ENCODE measurements at regions not wholly inside any gene's neighbourhood (a gene's known extent, or its start where the extent isn't known, plus 50 kb on each side); places are given as distances from the start of the nearest gene placed in this dataset.

- H3K9me3 ChIP-seq (ENCODE audit: insufficient read depth, low read depth) = no peaks in the 10 kb centered on the region
- POLR2A ChIA-PET (ENCODE audit: unreplicated experiment) = no interaction called here
- intact Hi-C loops (cut with micrococcal nuclease; ENCODE audit: unreplicated experiment) = no loop called here
These were observed 269.7 kb upstream of the ZNF521 start for GRCh38 chr18:25621682-25622081.

GRCh38 chr18:25621144-25621543, 269.2 kb upstream of the ZNF521 start:
- no peaks in the 10 kb centered on the region for H3K79me2 ChIP-seq (ENCODE audit: low read depth)
- BruUV-seq (replicated peaks) = no TSS peak
- DNase-seq = no peak
- ChIA-PET POLR2A (ENCODE audit: unreplicated experiment) (no interaction called here), CTCF (no interaction called here)
- H3K4me3 ChIP-seq = no peak overlapping the region
- H3K36me3 ChIP-seq (ENCODE audit: low read depth) = no peaks in the 10 kb centered on the region
- H2AFZ ChIP-seq = no peak overlapping the region
- no peaks in the 10 kb centered on the region for H3K4me1 ChIP-seq (replicated peaks; ENCODE audit: insufficient read depth)
- intact Hi-C loops (cut with micrococcal nuclease; ENCODE audit: unreplicated experiment) = no loop called here
- no peaks in the 10 kb centered on the region for H3K9me2 ChIP-seq (ENCODE audit: insufficient read depth)
- TF ChIP-seq CTCF (conservative IDR thresholded peaks at IDR 0.05) (no peak), EZH2 (IDR thresholded peaks at IDR 0.05; ENCODE audit: low read depth) (no peak)
- no peaks in the 10 kb centered on the region for H3F3A ChIP-seq (ENCODE audit: insufficient read depth, low read depth)
- no peaks in the 10 kb centered on the region for H3K27me3 ChIP-seq (ENCODE audit: insufficient read depth, low read depth)
- no peaks in the 10 kb centered on the region for H4K20me1 ChIP-seq (ENCODE audit: insufficient read depth)
- no peak overlapping the region for H3K4me2 ChIP-seq
- no peak overlapping the region for H3K27ac ChIP-seq
- no peaks in the 10 kb centered on the region for H3K9me3 ChIP-seq (ENCODE audit: insufficient read depth, low read depth)

More at GRCh38 chr18:25621682-25622081, 269.7 kb upstream of the ZNF521 start:
- CTCF ChIA-PET = no interaction called here
- no peaks in the 10 kb centered on the region for H3K79me2 ChIP-seq (ENCODE audit: low read depth)
- no peaks in the 10 kb centered on the region for H3K36me3 ChIP-seq (ENCODE audit: low read depth)
- no peak for DNase-seq
- H3K27ac ChIP-seq = no peak overlapping the region
- no peaks in the 10 kb centered on the region for H3K4me1 ChIP-seq (replicated peaks; ENCODE audit: insufficient read depth)
- no peaks in the 10 kb centered on the region for H3K27me3 ChIP-seq (ENCODE audit: insufficient read depth, low read depth)
- H4K20me1 ChIP-seq (ENCODE audit: insufficient read depth) = no peaks in the 10 kb centered on the region
- no peak for TF ChIP-seq EZH2 (IDR thresholded peaks at IDR 0.05; ENCODE audit: low read depth)
- TF ChIP-seq CTCF (conservative IDR thresholded peaks at IDR 0.05) = no peak
- H3F3A ChIP-seq (ENCODE audit: insufficient read depth, low read depth) = no peaks in the 10 kb centered on the region
- H3K9me2 ChIP-seq (ENCODE audit: insufficient read depth) = no peaks in the 10 kb centered on the region
- H3K4me2 ChIP-seq = no peak overlapping the region
- no peak overlapping the region for H2AFZ ChIP-seq
- BruUV-seq (replicated peaks) = no TSS peak
- no peak overlapping the region for H3K4me3 ChIP-seq

- CTCF ChIA-PET = no interaction called here
- H3K4me3 ChIP-seq = no peak overlapping the region
- no peaks in the 10 kb centered on the region for H3F3A ChIP-seq (ENCODE audit: insufficient read depth, low read depth)
- H3K36me3 ChIP-seq (ENCODE audit: low read depth) = no peaks in the 10 kb centered on the region
- no peak overlapping the region for H3K4me2 ChIP-seq
- H2AFZ ChIP-seq = no peak overlapping the region
- H3K9me3 ChIP-seq (ENCODE audit: insufficient read depth, low read depth) = no peaks in the 10 kb centered on the region
- POLR2A ChIA-PET (ENCODE audit: unreplicated experiment) = no interaction called here
- no TSS peak for BruUV-seq (replicated peaks)
- H3K27ac ChIP-seq = no peak overlapping the region
- no peaks in the 10 kb centered on the region for H3K4me1 ChIP-seq (replicated peaks; ENCODE audit: insufficient read depth)
- H3K79me2 ChIP-seq (ENCODE audit: low read depth) = no peaks in the 10 kb centered on the region
- H3K9me2 ChIP-seq (ENCODE audit: insufficient read depth) = no peaks in the 10 kb centered on the region
- intact Hi-C loops (cut with micrococcal nuclease; ENCODE audit: unreplicated experiment) = no loop called here
- H4K20me1 ChIP-seq (ENCODE audit: insufficient read depth) = no peaks in the 10 kb centered on the region
- H3K27me3 ChIP-seq (ENCODE audit: insufficient read depth, low read depth) = no peaks in the 10 kb centered on the region
- TF ChIP-seq EZH2 (IDR thresholded peaks at IDR 0.05; ENCODE audit: low read depth) = no peak
- TF ChIP-seq CTCF (conservative IDR thresholded peaks at IDR 0.05) = no peak
- no peak for DNase-seq
These were observed 262.2 kb upstream of the ZNF521 start for GRCh38 chr18:25614168-25614567.

Data from PC-9 (cell line).